Transverse colon (tissue), 4 donors: ENCODE measurements at regions not wholly inside any gene's neighbourhood (a gene's known extent, or its start where the extent isn't known, plus 50 kb on each side); places are given as distances from the start of the nearest gene placed in this dataset.
"Not testable (repeated sequence)": the region's sequence is repeated elsewhere in the genome, so short reads cannot be mapped to it uniquely, and the experiment has no call there.

ENCODE experiments used
- DNase-seq: peaks from one replicate; pipeline ENCODE4 v3.0.0-alpha.2; 2019
- H3K27ac ChIP-seq, 4 donors: fragments of 200-600 bp; sonication (generic); 2 replicates each; pipeline ENCODE4 v1.5.1; 2016 to 2018; ENCODE audit warnings: inconsistent platforms in 4 of 4
- H3K27me3 ChIP-seq: fragments of 200-600 bp; sonication (generic); 2 replicates; pipeline ENCODE4 v1.5.1; 2017; ENCODE audit warnings: inconsistent platforms
- H3K36me3 ChIP-seq, 4 donors: fragments of 200-600 bp; sonication (generic); 2 replicates each; pipeline ENCODE4 v1.5.1; 2017 to 2019; ENCODE audit warnings: inconsistent platforms in 4 of 4
- H3K4me1 ChIP-seq, 4 donors: fragments of 200-600 bp; sonication (generic); 2 replicates each; pipeline ENCODE4 v1.5.1; 2017 to 2020; ENCODE audit warnings: inconsistent platforms in 4 of 4
- H3K4me3 ChIP-seq, 4 donors: fragments of 200-600 bp; sonication (generic); 1 replicate in 1 of 4; 2 replicates in 3 of 4; pipeline versions ENCODE4 v1.5.1 to v1.6.1; 2017 to 2019; ENCODE audit warnings: inconsistent platforms in 4 of 4
- H3K9me3 ChIP-seq, 2 donors: fragments of 200-600 bp; sonication (generic); 2 replicates each; pipeline ENCODE4 v1.5.1; 2017 to 2019; ENCODE audit warnings: inconsistent platforms in 2 of 2
- CTCF ChIP-seq, 5 experiments: fragments of 200-600 bp in 3 of 5; fragments of 450-650 bp in 2 of 5; sonication (generic) in 3 of 5; IDR thresholded peaks; 1 replicate in 2 of 5; 2 replicates in 3 of 5; pipeline ENCODE4 v1.5.1; 2016 to 2017; ENCODE audit warnings: antibody characterized with exemption in 5 of 5, inconsistent platforms in 3 of 5, mild to moderate bottlenecking in 2 of 5, moderate library complexity in 1 of 5
- EP300 ChIP-seq: sonication (generic); formaldehyde crosslinking; IDR thresholded peaks from one replicate; pipeline ENCODE4 v1.6.1; 2017; ENCODE audit warnings: antibody characterized with exemption, low read depth
- POLR2A ChIP-seq: fragments of 450-650 bp; IDR thresholded peaks from one replicate; pipeline ENCODE4 v1.6.1; 2016; ENCODE audit warnings: antibody characterized with exemption, mild to moderate bottlenecking, moderate library complexity
- POLR2AphosphoS5 ChIP-seq, 3 donors: sonication (generic); formaldehyde crosslinking; IDR thresholded peaks; one replicate each; pipeline ENCODE4 v1.6.1; 2016; ENCODE audit warnings: antibody characterized with exemption in 3 of 3
- WGBS, 2 donors: methylation state at CpG; one replicate each; pipeline ENCODE4 v1.1.5; 2018; ENCODE audit warnings: low coverage in 1 of 2; 5-methylcytosine and 5-hydroxymethylcytosine counted together
- in situ Hi-C, 4 donors: fragments of 200-750 bp; cut with MboI; loops; one replicate each; pipeline versions ENCODE4 v1.15.0 to v1.15.1; 2017; ENCODE audit warnings: low sequenced_read_pairs in 3 of 4, low pct_ligation_motif_present in 1 of 4, low pct_unique_long_range_greater_than_20kb in 1 of 4
- intact Hi-C: fragments of 100-400 bp; cut with DNase I; formaldehyde crosslinking; loops from one replicate; pipeline ENCODE4 v1.15.1; 2023; ENCODE audit warnings: low total_unique reads

- TF ChIP-seq EP300 (no peak), POLR2AphosphoS5 (IDR thresholded peaks at IDR 0.05) (no peak), POLR2A (no peak), CTCF (IDR thresholded peaks at IDR 0.05) (no peak)
- no peaks in the 10 kb centered on the region for H3K27me3 ChIP-seq
- no peaks in the 10 kb centered on the region for H3K36me3 ChIP-seq
- 59 to 87% methylated on average over 2 to 3 of the region's 3 CpGs for WGBS, 2 donors
- H3K27ac ChIP-seq, result no peak overlapping the region
- in situ Hi-C loops, result no loop called here
- no peaks in the 10 kb centered on the region for H3K9me3 ChIP-seq
- H3K4me1 ChIP-seq, result no peaks in the 10 kb centered on the region
- no peak for DNase-seq
- H3K4me3 ChIP-seq, result no peak overlapping the region
- intact Hi-C loops, result no loop called here
Measured at GRCh38 chr14:53841109-53842099, 115.2 kb downstream of the BMP4 start.

- no peak for DNase-seq
- in situ Hi-C loops, result no loop called here
- no peak overlapping the region for H3K27ac ChIP-seq
Measured at GRCh38 chr14:53840444-53840843, 116.2 kb downstream of the BMP4 start.

DNA sequence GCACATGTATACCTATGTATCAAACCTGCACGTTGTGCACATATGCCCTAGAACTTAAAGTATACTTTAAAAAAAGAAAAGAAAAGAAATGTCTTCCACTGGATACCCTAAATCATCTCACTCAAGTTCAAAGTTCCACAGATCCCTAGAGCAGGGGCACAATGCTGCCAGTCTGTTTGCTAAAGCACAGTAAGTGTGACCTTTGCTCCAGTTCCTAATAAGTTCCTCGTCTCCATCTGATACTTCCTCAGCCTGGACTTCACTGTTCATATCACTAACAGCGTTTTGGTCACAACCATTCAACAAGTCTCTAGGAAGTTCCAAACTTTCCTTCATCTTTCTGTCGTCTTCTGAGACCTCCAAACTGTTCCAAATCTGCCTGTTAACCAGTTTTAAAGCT, 118.3 kb downstream of the BMP4 start:
- H3K4me1 ChIP-seq, result no peaks in the 10 kb centered on the region
- in situ Hi-C loops, result no loop called here
- no peak for DNase-seq

More at GRCh38 chr14:53840444-53840843, 116.2 kb downstream of the BMP4 start:
- H3K27me3 ChIP-seq, result no peaks in the 10 kb centered on the region
- intact Hi-C loops, result no loop called here
- no peak overlapping the region for H3K4me3 ChIP-seq
- H3K36me3 ChIP-seq, result no peaks in the 10 kb centered on the region
- H3K9me3 ChIP-seq, result no peaks in the 10 kb centered on the region
- 52 to 77% methylated on average over 2 of the region's 2 CpGs for WGBS, 2 donors
- H3K4me1 ChIP-seq, result no peaks in the 10 kb centered on the region
- TF ChIP-seq POLR2A, result no peak
- TF ChIP-seq EP300, result no peak

DNA sequence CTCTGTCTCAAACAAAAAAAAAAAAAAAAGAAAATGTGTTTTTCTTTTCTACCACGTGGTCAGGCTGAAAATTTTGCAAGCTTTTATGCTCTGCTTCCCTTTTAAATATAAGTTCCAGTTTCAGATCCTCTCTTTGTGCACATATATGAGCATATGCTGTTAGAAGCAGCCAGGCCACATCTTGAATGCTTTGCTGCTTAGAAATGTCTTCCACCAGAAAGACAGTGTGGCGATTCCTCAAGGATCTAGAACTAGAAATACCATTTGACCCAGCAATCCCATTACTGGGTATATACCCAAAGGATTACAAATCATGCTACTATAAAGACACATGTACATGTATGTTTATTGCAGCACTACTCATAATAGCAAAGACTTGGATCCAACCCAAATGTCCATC, 119.0 kb downstream of the BMP4 start:
- H3K4me1 ChIP-seq, H3K36me3 ChIP-seq, in situ Hi-C loops, H3K27me3 ChIP-seq, DNase-seq, H3K4me3 ChIP-seq, H3K9me3 ChIP-seq, intact Hi-C loops, H3K27ac ChIP-seq: not testable (repeated sequence)
- 33 to 76% methylated on average over 1 to 2 of the region's 2 CpGs for WGBS, 2 donors

More for the DNA sequence above, 118.3 kb downstream of the BMP4 start:
- intact Hi-C loops, result no loop called here
- 68 to 77% methylated on average over 4 of the region's 4 CpGs for WGBS, 2 donors
- TF ChIP-seq EP300 (no peak), POLR2A (no peak), CTCF (IDR thresholded peaks at IDR 0.05) (no peak), POLR2AphosphoS5 (IDR thresholded peaks at IDR 0.05) (no peak)
- Histone ChIP-seq H3K4me3 (no peak overlapping the region), H3K9me3 (no peaks in the 10 kb centered on the region), H3K27ac (no peak overlapping the region), H3K36me3 (no peaks in the 10 kb centered on the region), H3K27me3 (no peaks in the 10 kb centered on the region)

GRCh38 chr14:53836551-53836950, 120.1 kb downstream of the BMP4 start:
- Histone ChIP-seq H3K36me3 (no peaks in the 10 kb centered on the region), H3K27ac (no peak overlapping the region), H3K4me1 (no peaks in the 10 kb centered on the region), H3K9me3 (no peaks in the 10 kb centered on the region), H3K27me3 (no peaks in the 10 kb centered on the region), H3K4me3 (no peak overlapping the region)
- intact Hi-C loops, result no loop called here
- no peak for DNase-seq
- in situ Hi-C loops, result no loop called here
- 83 to 84% methylated on average over 2 of the region's 2 CpGs for WGBS, 2 donors
- TF ChIP-seq EP300 (no peak), POLR2AphosphoS5 (IDR thresholded peaks at IDR 0.05) (no peak)
